ENCODE measurements at regions not wholly inside any gene's neighbourhood (a gene's known extent, or its start where the extent isn't known, plus 50 kb on each side); places are given as distances from the start of the nearest gene placed in this dataset.
A peak's percentile ranks its signal among the peaks of the same experiment; 100 is the strongest.

GRCh38 chr11:129319751-129320150 lies 55.9 kb upstream of the BARX2 start:
- no peaks in the 10 kb centered on the region for H3K36me3 Mint-ChIP-seq (ENCODE audit: low read depth)

More at GRCh38 chr11:129319751-129320150, 55.9 kb upstream of the BARX2 start:
- Histone ChIP-seq H3K36me3 (ENCODE audit: insufficient read depth) (no peaks in the 10 kb centered on the region), H3F3A (replicated peaks; ENCODE audit: low read depth) (no peaks in the 10 kb centered on the region), H3K27ac (ENCODE audit: low read depth) (no peak overlapping the region), H3K27me3 (ENCODE audit: insufficient read depth) (no peaks in the 10 kb centered on the region), H4K20me1 (replicated peaks; ENCODE audit: insufficient read depth) (no peaks in the 10 kb centered on the region), H3K4me2 (peak overlapping the region; percentile 52; the same call in 1 of the 2 replicates), H2AFZ (no peak overlapping the region), H3K4me1 (ENCODE audit: insufficient read depth) (peaks cover 21% of the 10 kb centered on the region), H3K9me2 (ENCODE audit: insufficient read depth) (no peaks in the 10 kb centered on the region), H3K4me3 (no peak overlapping the region), H3K79me2 (replicated peaks; ENCODE audit: insufficient read depth) (no peaks in the 10 kb centered on the region)
- no peak overlapping the region for H3K27ac Mint-ChIP-seq
- H3K27me3 Mint-ChIP-seq (ENCODE audit: insufficient read depth, low read depth, poor library complexity), result peaks cover 9% of the 10 kb centered on the region
- TF ChIP-seq ETS1 (IDR thresholded peaks at IDR 0.05), result no peak
- TF ChIP-seq ZNF462 (CRISPR knock-in tag; IDR thresholded peaks at IDR 0.05), result no peak
- TF ChIP-seq CTCF (conservative IDR thresholded peaks at IDR 0.05; ENCODE audit: low read depth in 2 of 2), result no peak
- TF ChIP-seq ZNF114 (CRISPR knock-in tag; IDR thresholded peaks at IDR 0.05), result no peak
- TF ChIP-seq EZH2phosphoT487 (IDR thresholded peaks at IDR 0.05; ENCODE audit: unreplicated experiment), result no peak
- TF ChIP-seq ZNF331 (CRISPR knock-in tag; IDR thresholded peaks at IDR 0.05; ENCODE audit: low read depth), result no peak
- TF ChIP-seq CREB1 (CRISPR knock-in tag; IDR thresholded peaks at IDR 0.05; ENCODE audit: low read depth), result no peak
- no peak for TF ChIP-seq EZH2 (IDR thresholded peaks at IDR 0.05; ENCODE audit: low read depth, unreplicated experiment)
- TF ChIP-seq NANOG (IDR thresholded peaks at IDR 0.05; ENCODE audit: borderline replicate concordance), result no peak
- no peak for TF ChIP-seq STAT1 (IDR thresholded peaks at IDR 0.05; ENCODE audit: unreplicated experiment)
- no peak for TF ChIP-seq REST (IDR thresholded peaks at IDR 0.05; ENCODE audit: unreplicated experiment)
- TF ChIP-seq POLR2AphosphoS5 (IDR thresholded peaks at IDR 0.05; ENCODE audit: low read depth), result no peak
- TF ChIP-seq JUNB (IDR thresholded peaks at IDR 0.05; ENCODE audit: unreplicated experiment), result no peak
- no peak for ATAC-seq
- DNase-seq (ENCODE audit: low spot score), result no peak
- H3K4me3 Mint-ChIP-seq, result no peak overlapping the region; the same call in 2 of the 3 replicates
- no peaks in the 10 kb centered on the region for H3K9me3 Mint-ChIP-seq
- H3K4me1 Mint-ChIP-seq, result peaks cover 68% of the 10 kb centered on the region

Measured in GM23338 (cell line).